RWPE1 (cell line): ENCODE measurements at regions not wholly inside any gene's neighbourhood (a gene's known extent, or its start where the extent isn't known, plus 50 kb on each side); places are given as distances from the start of the nearest gene placed in this dataset.

Source experiments
- CTCF ChIA-PET: fragments of 350-600 bp; sonication (Branson Sonifier 250); formaldehyde crosslinking; extraction: SDS; loops from one replicate; lab custom pipeline; 2021; lab: Yijun Ruan, JAX
- POLR2A ChIA-PET: fragments of 400-600 bp; formaldehyde crosslinking; extraction: SDS; loops from one replicate; lab custom pipeline; 2020; ENCODE audit warnings: antibody characterized with exemption; ENCODE audit not compliant: low non-redundant PET; lab: Yijun Ruan, JAX
- DNase-seq: peaks from one replicate; pipeline ENCODE4 v3.0.0; 2012; ENCODE audit warnings: low spot score
- H3K27ac ChIP-seq: fragments of 450-650 bp; 2 replicates; pipeline ENCODE4 v1.5.1; 2017
- CTCF ChIP-seq: fragments of 450-650 bp; conservative IDR thresholded peaks from 2 replicates; pipeline ENCODE4 v1.5.1; 2017; ENCODE audit warnings: low read depth, mild to moderate bottlenecking

GRCh38 chrX:109812236-109812635 is 79.2 kb upstream of the ACSL4 start:
- no peak for TF ChIP-seq CTCF
- H3K27ac ChIP-seq: no peak overlapping the region
- ChIA-PET POLR2A (no interaction called here), CTCF (no interaction called here)
- no peak for DNase-seq

- CTCF ChIA-PET: no interaction called here
- no peak overlapping the region for H3K27ac ChIP-seq
- TF ChIP-seq CTCF: no peak
- POLR2A ChIA-PET: no interaction called here
- no peak for DNase-seq
These were observed 80.2 kb upstream of the ACSL4 start for GRCh38 chrX:109813236-109813635.

- no peak for TF ChIP-seq CTCF
- H3K27ac ChIP-seq: no peak overlapping the region
- no peak for DNase-seq
- CTCF ChIA-PET: interaction anchor here (0.6 kb wide), 1 partner anchor 72 kb away, joined by 4 read pairs; no protein-coding TSS in a partner anchor
- POLR2A ChIA-PET: no interaction called here
These were observed 85.9 kb upstream of the ACSL4 start for GRCh38 chrX:109818976-109819375.

- CTCF ChIA-PET: interaction anchor here (0.7 kb wide), 1 partner anchor 580 kb away, joined by 3 read pairs; no protein-coding TSS in a partner anchor
- no peak for TF ChIP-seq CTCF
- DNase-seq: no peak
- no peak overlapping the region for H3K27ac ChIP-seq
- POLR2A ChIA-PET: no interaction called here
These were observed 89.8 kb upstream of the ACSL4 start for GRCh38 chrX:109822861-109823260.

GRCh38 chrX:109826954-109827708 is 94.1 kb upstream of the ACSL4 start:
- peak; percentile 34 for DNase-seq

GRCh38 chrX:109827772-109828171 is 94.7 kb upstream of the ACSL4 start:
- no peak for TF ChIP-seq CTCF
- ChIA-PET POLR2A (no interaction called here), CTCF (no interaction called here)
- DNase-seq: no peak
- no peak overlapping the region for H3K27ac ChIP-seq

More at GRCh38 chrX:109826954-109827708, 94.1 kb upstream of the ACSL4 start:
- ChIA-PET CTCF (no interaction called here), POLR2A (no interaction called here)
- no peak for TF ChIP-seq CTCF
- no peak overlapping the region for H3K27ac ChIP-seq
